NCI-H2081 (cell line): ENCODE measurements at regions not wholly inside any gene's neighbourhood (a gene's known extent, or its start where the extent isn't known, plus 50 kb on each side); places are given as distances from the start of the nearest gene placed in this dataset.
"Not testable (repeated sequence)": the region's sequence is repeated elsewhere in the genome, so short reads cannot be mapped to it uniquely, and the experiment has no call there.

Experiments used
- DNase-seq, 2 experiments: peaks; one replicate each; lab custom pipeline; 2025; lab: John Stamatoyannopoulos, UW

GRCh38 chr13:87736849-87737385, 65.7 kb downstream of the SLITRK5 start:
- no peak for DNase-seq

GRCh38 chr13:87754097-87754496, 82.9 kb downstream of the SLITRK5 start:
- no peak for DNase-seq

GRCh38 chr13:87769445-87769844, 98.3 kb downstream of the SLITRK5 start:
- no peak for DNase-seq

GRCh38 chr13:87777387-87777786, 106.2 kb downstream of the SLITRK5 start:
- DNase-seq = no peak

GRCh38 chr13:87778128-87778527, 107.0 kb downstream of the SLITRK5 start:
- DNase-seq = no peak

- DNase-seq = no peak
These were observed 108.3 kb downstream of the SLITRK5 start for GRCh38 chr13:87779426-87779825.

- DNase-seq = no peak
These were observed 112.2 kb downstream of the SLITRK5 start for GRCh38 chr13:87783366-87783765.

- no peak for DNase-seq
These were observed 117.2 kb downstream of the SLITRK5 start for GRCh38 chr13:87788363-87788762.

- no peak for DNase-seq
These were observed 121.7 kb downstream of the SLITRK5 start for GRCh38 chr13:87792878-87793277.

GRCh38 chr13:87798536-87798935, 127.4 kb downstream of the SLITRK5 start:
- peak; percentile 14 to 65 for DNase-seq

GRCh38 chr13:87810391-87810801, 139.2 kb downstream of the SLITRK5 start:
- DNase-seq = no peak

GRCh38 chr13:87810920-87811344, 139.8 kb downstream of the SLITRK5 start:
- DNase-seq = no peak

- DNase-seq = no peak
These were observed 143.2 kb downstream of the SLITRK5 start for GRCh38 chr13:87814403-87814802.

GRCh38 chr13:87820241-87820640, 149.1 kb downstream of the SLITRK5 start:
- no peak for DNase-seq

- no peak for DNase-seq
These were observed 150.3 kb downstream of the SLITRK5 start for GRCh38 chr13:87821512-87821911.

GRCh38 chr13:87826301-87826700, 155.1 kb downstream of the SLITRK5 start:
- DNase-seq = not testable (repeated sequence)

- DNase-seq = no peak
These were observed 156.3 kb downstream of the SLITRK5 start for GRCh38 chr13:87827479-87827878.

- DNase-seq = no peak
These were observed 166.4 kb downstream of the SLITRK5 start for GRCh38 chr13:87837522-87837921.

- no peak for DNase-seq
These were observed 166.8 kb downstream of the SLITRK5 start for GRCh38 chr13:87837946-87838345.

GRCh38 chr13:87851410-87851809, 180.2 kb downstream of the SLITRK5 start:
- no peak for DNase-seq

- no peak for DNase-seq
These were observed 184.4 kb downstream of the SLITRK5 start for GRCh38 chr13:87855553-87855952.

GRCh38 chr13:87859261-87859660, 188.1 kb downstream of the SLITRK5 start:
- no peak for DNase-seq

- DNase-seq = no peak
These were observed 196.3 kb downstream of the SLITRK5 start for GRCh38 chr13:87867426-87867825.

- DNase-seq = no peak
These were observed 197.6 kb downstream of the SLITRK5 start for GRCh38 chr13:87868731-87869130.

- DNase-seq = no peak
These were observed 201.6 kb downstream of the SLITRK5 start for GRCh38 chr13:87872813-87873212.
